ENCODE measurements at regions not wholly inside any gene's neighbourhood (a gene's known extent, or its start where the extent isn't known, plus 50 kb on each side); places are given as distances from the start of the nearest gene placed in this dataset.

- Histone ChIP-seq H2AFZ (ENCODE audit: low read depth, low read length) (no peak overlapping the region), H3K4me3 (ENCODE audit: low read length) (no peak overlapping the region), H3K36me3 (ENCODE audit: insufficient read depth, low read length) (no peaks in the 10 kb centered on the region), H3K27me3 (ENCODE audit: insufficient read depth, low read length) (no peaks in the 10 kb centered on the region), H3K4me1 (ENCODE audit: insufficient read depth, low read length) (no peaks in the 10 kb centered on the region), H3K9me3 (ENCODE audit: low read length) (no peaks in the 10 kb centered on the region)
Observed at GRCh38 chr16:8330761-8331160, 259.6 kb downstream of the TMEM114 start.

GRCh38 chr16:8326232-8326631 lies 264.1 kb downstream of the TMEM114 start:
- H3K4me1 ChIP-seq (ENCODE audit: insufficient read depth, low read length): no peaks in the 10 kb centered on the region

GRCh38 chr16:8323153-8323552 lies 267.2 kb downstream of the TMEM114 start:
- Histone ChIP-seq H3K4me1 (ENCODE audit: insufficient read depth, low read length) (no peaks in the 10 kb centered on the region), H3K27me3 (ENCODE audit: insufficient read depth, low read length) (no peaks in the 10 kb centered on the region), H2AFZ (ENCODE audit: low read depth, low read length) (no peak overlapping the region), H3K9me3 (ENCODE audit: low read length) (no peaks in the 10 kb centered on the region), H3K36me3 (ENCODE audit: insufficient read depth, low read length) (no peaks in the 10 kb centered on the region), H3K4me3 (ENCODE audit: low read length) (no peak overlapping the region)

More at GRCh38 chr16:8326232-8326631, 264.1 kb downstream of the TMEM114 start:
- no peaks in the 10 kb centered on the region for H3K9me3 ChIP-seq (ENCODE audit: low read length)
- no peak overlapping the region for H2AFZ ChIP-seq (ENCODE audit: low read depth, low read length)
- H3K27me3 ChIP-seq (ENCODE audit: insufficient read depth, low read length): no peaks in the 10 kb centered on the region
- no peaks in the 10 kb centered on the region for H3K36me3 ChIP-seq (ENCODE audit: insufficient read depth, low read length)
- H3K4me3 ChIP-seq (ENCODE audit: low read length): no peak overlapping the region

GRCh38 chr16:8320131-8320530 lies 270.2 kb downstream of the TMEM114 start:
- Histone ChIP-seq H3K36me3 (ENCODE audit: insufficient read depth, low read length) (no peaks in the 10 kb centered on the region), H3K4me1 (ENCODE audit: insufficient read depth, low read length) (no peaks in the 10 kb centered on the region), H3K4me3 (ENCODE audit: low read length) (no peak overlapping the region), H3K9me3 (ENCODE audit: low read length) (no peaks in the 10 kb centered on the region), H3K27me3 (ENCODE audit: insufficient read depth, low read length) (no peaks in the 10 kb centered on the region), H2AFZ (ENCODE audit: low read depth, low read length) (no peak overlapping the region)

- H3K4me3 ChIP-seq (ENCODE audit: low read length): no peak overlapping the region
- H3K36me3 ChIP-seq (ENCODE audit: insufficient read depth, low read length): no peaks in the 10 kb centered on the region
- H3K27me3 ChIP-seq (ENCODE audit: insufficient read depth, low read length): no peaks in the 10 kb centered on the region
- H3K9me3 ChIP-seq (ENCODE audit: low read length): no peaks in the 10 kb centered on the region
- H3K4me1 ChIP-seq (ENCODE audit: insufficient read depth, low read length): no peaks in the 10 kb centered on the region
- H2AFZ ChIP-seq (ENCODE audit: low read depth, low read length): no peak overlapping the region
Observed at GRCh38 chr16:8310816-8311215, 279.5 kb downstream of the TMEM114 start.

- H3K4me3 ChIP-seq (ENCODE audit: low read length): no peak overlapping the region
- H3K4me1 ChIP-seq (ENCODE audit: insufficient read depth, low read length): no peaks in the 10 kb centered on the region
- no peaks in the 10 kb centered on the region for H3K36me3 ChIP-seq (ENCODE audit: insufficient read depth, low read length)
- H3K9me3 ChIP-seq (ENCODE audit: low read length): no peaks in the 10 kb centered on the region
- H3K27me3 ChIP-seq (ENCODE audit: insufficient read depth, low read length): no peaks in the 10 kb centered on the region
- H2AFZ ChIP-seq (ENCODE audit: low read depth, low read length): no peak overlapping the region
Observed at GRCh38 chr16:8310323-8310722, 280.0 kb downstream of the TMEM114 start.

GRCh38 chr16:8305201-8305600 lies 285.1 kb downstream of the TMEM114 start:
- Histone ChIP-seq H3K36me3 (ENCODE audit: insufficient read depth, low read length) (no peaks in the 10 kb centered on the region), H3K9me3 (ENCODE audit: low read length) (no peaks in the 10 kb centered on the region), H3K4me3 (ENCODE audit: low read length) (no peak overlapping the region), H3K27me3 (ENCODE audit: insufficient read depth, low read length) (peaks cover 2% of the 10 kb centered on the region), H2AFZ (ENCODE audit: low read depth, low read length) (no peak overlapping the region), H3K4me1 (ENCODE audit: insufficient read depth, low read length) (no peaks in the 10 kb centered on the region)

- Histone ChIP-seq H3K27me3 (ENCODE audit: insufficient read depth, low read length) (peaks cover 2% of the 10 kb centered on the region), H3K36me3 (ENCODE audit: insufficient read depth, low read length) (no peaks in the 10 kb centered on the region), H3K4me3 (ENCODE audit: low read length) (no peak overlapping the region), H3K9me3 (ENCODE audit: low read length) (no peaks in the 10 kb centered on the region), H3K4me1 (ENCODE audit: insufficient read depth, low read length) (no peaks in the 10 kb centered on the region), H2AFZ (ENCODE audit: low read depth, low read length) (no peak overlapping the region)
Observed at GRCh38 chr16:8299635-8300034, 290.7 kb downstream of the TMEM114 start.

GRCh38 chr16:8295513-8296237 lies 294.6 kb downstream of the TMEM114 start:
- Histone ChIP-seq H2AFZ (ENCODE audit: low read depth, low read length) (no peak overlapping the region), H3K27me3 (ENCODE audit: insufficient read depth, low read length) (no peaks in the 10 kb centered on the region), H3K9me3 (ENCODE audit: low read length) (no peaks in the 10 kb centered on the region), H3K36me3 (ENCODE audit: insufficient read depth, low read length) (no peaks in the 10 kb centered on the region), H3K4me3 (ENCODE audit: low read length) (no peak overlapping the region), H3K4me1 (ENCODE audit: insufficient read depth, low read length) (no peaks in the 10 kb centered on the region)

GRCh38 chr16:8293413-8293812 lies 296.9 kb downstream of the TMEM114 start:
- H3K9me3 ChIP-seq (ENCODE audit: low read length): no peaks in the 10 kb centered on the region

GRCh38 chr16:8292271-8292670 lies 298.0 kb downstream of the TMEM114 start:
- H3K4me1 ChIP-seq (ENCODE audit: insufficient read depth, low read length): no peaks in the 10 kb centered on the region
- no peaks in the 10 kb centered on the region for H3K27me3 ChIP-seq (ENCODE audit: insufficient read depth, low read length)
- H2AFZ ChIP-seq (ENCODE audit: low read depth, low read length): no peak overlapping the region
- H3K4me3 ChIP-seq (ENCODE audit: low read length): no peak overlapping the region
- no peaks in the 10 kb centered on the region for H3K9me3 ChIP-seq (ENCODE audit: low read length)
- H3K36me3 ChIP-seq (ENCODE audit: insufficient read depth, low read length): no peaks in the 10 kb centered on the region

More at GRCh38 chr16:8293413-8293812, 296.9 kb downstream of the TMEM114 start:
- Histone ChIP-seq H3K4me3 (ENCODE audit: low read length) (no peak overlapping the region), H3K27me3 (ENCODE audit: insufficient read depth, low read length) (no peaks in the 10 kb centered on the region), H2AFZ (ENCODE audit: low read depth, low read length) (no peak overlapping the region), H3K4me1 (ENCODE audit: insufficient read depth, low read length) (no peaks in the 10 kb centered on the region), H3K36me3 (ENCODE audit: insufficient read depth, low read length) (no peaks in the 10 kb centered on the region)

- Histone ChIP-seq H3K27me3 (ENCODE audit: insufficient read depth, low read length) (no peaks in the 10 kb centered on the region), H3K9me3 (ENCODE audit: low read length) (no peaks in the 10 kb centered on the region), H3K4me3 (ENCODE audit: low read length) (no peak overlapping the region), H3K36me3 (ENCODE audit: insufficient read depth, low read length) (no peaks in the 10 kb centered on the region), H2AFZ (ENCODE audit: low read depth, low read length) (no peak overlapping the region), H3K4me1 (ENCODE audit: insufficient read depth, low read length) (no peaks in the 10 kb centered on the region)
Observed at GRCh38 chr16:8286348-8286747, 304.0 kb downstream of the TMEM114 start.

- H2AFZ ChIP-seq (ENCODE audit: low read depth, low read length): no peak overlapping the region
- no peaks in the 10 kb centered on the region for H3K4me1 ChIP-seq (ENCODE audit: insufficient read depth, low read length)
- no peaks in the 10 kb centered on the region for H3K9me3 ChIP-seq (ENCODE audit: low read length)
- no peak overlapping the region for H3K4me3 ChIP-seq (ENCODE audit: low read length)
- H3K36me3 ChIP-seq (ENCODE audit: insufficient read depth, low read length): no peaks in the 10 kb centered on the region
- H3K27me3 ChIP-seq (ENCODE audit: insufficient read depth, low read length): no peaks in the 10 kb centered on the region
Observed at GRCh38 chr16:8283195-8283594, 307.1 kb downstream of the TMEM114 start.

GRCh38 chr16:8278031-8278580 lies 312.2 kb downstream of the TMEM114 start:
- Histone ChIP-seq H3K4me1 (ENCODE audit: insufficient read depth, low read length) (no peaks in the 10 kb centered on the region), H3K9me3 (ENCODE audit: low read length) (no peaks in the 10 kb centered on the region), H3K36me3 (ENCODE audit: insufficient read depth, low read length) (no peaks in the 10 kb centered on the region), H3K4me3 (ENCODE audit: low read length) (no peak overlapping the region), H2AFZ (ENCODE audit: low read depth, low read length) (no peak overlapping the region), H3K27me3 (ENCODE audit: insufficient read depth, low read length) (no peaks in the 10 kb centered on the region)

Measured in neuron (in vitro differentiated cells).